ENCODE measurements at regions not wholly inside any gene's neighbourhood (a gene's known extent, or its start where the extent isn't known, plus 50 kb on each side); places are given as distances from the start of the nearest gene placed in this dataset.

GRCh38 chrX:18102006-18102405 lies 118.7 kb downstream of the BEND2 start:
- H3K4me3 ChIP-seq: no peak overlapping the region
- H3K27ac ChIP-seq: no peak overlapping the region
- no peaks in the 10 kb centered on the region for H3K9me3 ChIP-seq (replicated peaks in 1 of 3)
- no peak for DNase-seq
- H3K4me1 ChIP-seq (replicated peaks in 1 of 2): no peaks in the 10 kb centered on the region
- TF ChIP-seq CTCF (IDR thresholded peaks at IDR 0.05) (no peak), POLR2A (IDR thresholded peaks at IDR 0.05) (no peak)
- peaks cover 28% of the 10 kb centered on the region for H3K27me3 ChIP-seq
- intact Hi-C loops (cut with DNase I): no loop called here
- no peaks in the 10 kb centered on the region for H3K36me3 ChIP-seq (replicated peaks in 1 of 2)
- WGBS, 4 donors: 60 to 71% (median 68%) methylated on average over 4 to 5 of the region's 5 CpGs

- 88 to 95% (median 94%) methylated on average over 5 of the region's 5 CpGs for WGBS, 4 donors
- no peak overlapping the region for H3K4me3 ChIP-seq
These were observed 119.6 kb downstream of the BEND2 start for GRCh38 chrX:18101087-18101486.

GRCh38 chrX:18099745-18100144 lies 120.9 kb downstream of the BEND2 start:
- H3K27ac ChIP-seq: no peak overlapping the region
- intact Hi-C loops (cut with DNase I): no loop called here
- H3K9me3 ChIP-seq (replicated peaks in 1 of 3): no peaks in the 10 kb centered on the region
- no peak for DNase-seq
- H3K36me3 ChIP-seq (replicated peaks in 1 of 2): no peaks in the 10 kb centered on the region
- H3K27me3 ChIP-seq: peaks cover 36% of the 10 kb centered on the region
- no peaks in the 10 kb centered on the region for H3K4me1 ChIP-seq (replicated peaks in 1 of 2)
- 59 to 67% (median 63%) methylated on average over 6 of the region's 6 CpGs for WGBS, 4 donors
- TF ChIP-seq CTCF (IDR thresholded peaks at IDR 0.05): no peak
- TF ChIP-seq POLR2A (IDR thresholded peaks at IDR 0.05): no peak
- H3K4me3 ChIP-seq: no peak overlapping the region

More at GRCh38 chrX:18101087-18101486, 119.6 kb downstream of the BEND2 start:
- no peaks in the 10 kb centered on the region for H3K9me3 ChIP-seq (replicated peaks in 1 of 3)
- no peak overlapping the region for H3K27ac ChIP-seq
- no peaks in the 10 kb centered on the region for H3K4me1 ChIP-seq (replicated peaks in 1 of 2)
- TF ChIP-seq POLR2A (IDR thresholded peaks at IDR 0.05) (no peak), CTCF (IDR thresholded peaks at IDR 0.05) (no peak)
- H3K36me3 ChIP-seq (replicated peaks in 1 of 2): no peaks in the 10 kb centered on the region
- no peak for DNase-seq
- intact Hi-C loops (cut with DNase I): no loop called here
- peaks cover 32% of the 10 kb centered on the region for H3K27me3 ChIP-seq

- intact Hi-C loops (cut with DNase I): no loop called here
- Histone ChIP-seq H3K9me3 (replicated peaks in 1 of 3) (no peaks in the 10 kb centered on the region), H3K27ac (no peak overlapping the region), H3K4me1 (replicated peaks in 1 of 2) (no peaks in the 10 kb centered on the region), H3K36me3 (replicated peaks in 1 of 2) (no peaks in the 10 kb centered on the region), H3K27me3 (peaks cover 36% of the 10 kb centered on the region), H3K4me3 (no peak overlapping the region)
- WGBS, 4 donors: 6 to 37% (median 33%) methylated on average over 3 to 14 of the region's 14 CpGs
- TF ChIP-seq CTCF (IDR thresholded peaks at IDR 0.05) (no peak), POLR2A (IDR thresholded peaks at IDR 0.05) (no peak)
- DNase-seq: no peak
These were observed 121.9 kb downstream of the BEND2 start for GRCh38 chrX:18098763-18099162.

Data from adrenal gland (tissue), 9 donors.